Lung (tissue), 11 donors: ENCODE measurements at regions not wholly inside any gene's neighbourhood (a gene's known extent, or its start where the extent isn't known, plus 50 kb on each side); places are given as distances from the start of the nearest gene placed in this dataset.

Source experiments
- ATAC-seq: fragments of 200-7000 bp; cut with Tn5 transposase; one replicate; pipeline ENCODE4 v1.9.1; 2020; ENCODE audit warnings: moderate number of reproducible peaks; ENCODE audit not compliant: insufficient read depth, low FRiP score
- DNase-seq, 3 donors: peaks; one replicate each; pipeline ENCODE4 v3.0.0-alpha.2; 2013 to 2017
- H3K27ac ChIP-seq, 2 donors: one replicate each; pipeline ENCODE4 v1.5.1; 2013; ENCODE audit warnings: mild to moderate bottlenecking in 2 of 2, moderate library complexity in 2 of 2, control low read depth in 1 of 2, inconsistent platforms in 1 of 2, low read depth in 1 of 2, low read length in 1 of 2
- H3K27me3 ChIP-seq, 3 donors: one replicate each; pipeline ENCODE4 v1.5.1; 2013; ENCODE audit warnings: low read length in 2 of 3; ENCODE audit not compliant: control insufficient read depth in 3 of 3, insufficient read depth in 3 of 3
- H3K36me3 ChIP-seq, 4 donors: one replicate each; pipeline ENCODE4 v1.5.1; 2013; ENCODE audit warnings: low read length in 4 of 4, mild to moderate bottlenecking in 1 of 4, moderate library complexity in 1 of 4; ENCODE audit not compliant: control insufficient read depth in 4 of 4, insufficient read depth in 4 of 4
- H3K4me1 ChIP-seq, 5 donors: one replicate each; pipeline ENCODE4 v1.5.1; 2013; ENCODE audit warnings: low read length in 5 of 5, mild to moderate bottlenecking in 2 of 5, moderate library complexity in 1 of 5; ENCODE audit not compliant: control insufficient read depth in 5 of 5, insufficient read depth in 5 of 5
- H3K4me3 ChIP-seq: one replicate; pipeline ENCODE4 v1.5.1; 2013; ENCODE audit warnings: mild to moderate bottlenecking, control low read depth, moderate library complexity
- H3K9ac ChIP-seq, 2 donors: one replicate each; pipeline ENCODE4 v1.5.1; 2013; ENCODE audit warnings: low read length in 2 of 2, control low read depth in 1 of 2; ENCODE audit not compliant: insufficient read depth in 1 of 2
- H3K9me3 ChIP-seq, 4 donors: one replicate each; pipeline ENCODE4 v1.5.1; 2013; ENCODE audit warnings: low read length in 3 of 4, mild to moderate bottlenecking in 1 of 4, moderate library complexity in 1 of 4; ENCODE audit not compliant: control insufficient read depth in 4 of 4, insufficient read depth in 3 of 4
- CTCF ChIP-seq: IDR thresholded peaks from 2 replicates; pipeline ENCODE4 v1.5.1; 2012; ENCODE audit warnings: mild to moderate bottlenecking; ENCODE audit errors: control extremely low read depth, extremely low read depth
- WGBS, 2 donors: extraction: QIAGEN DNeasy Blood & Tissue Kit; methylation state at CpG; one replicate each; pipeline ENCODE4 v1.1.7; 2013; 5-methylcytosine and 5-hydroxymethylcytosine counted together
- donor health status: control.
- donor health status: control.
- donor health status: Bipolar disorder and iron deficiency.
- donor health status: healthy.
- donor health status: DM: yes; HTN: yes; CAD: no.

- Histone ChIP-seq H3K27me3 (no peaks in the 10 kb centered on the region), H3K4me3 (no peak overlapping the region), H3K9me3 (no peaks in the 10 kb centered on the region), H3K4me1 (peaks cover 0 to 23% (median 18%) of the 10 kb centered on the region in 5 donors), H3K9ac (no peak overlapping the region), H3K27ac (no peak overlapping the region), H3K36me3 (peaks cover 0 to 2% (median 0%) of the 10 kb centered on the region in 4 donors)
- no peak for TF ChIP-seq CTCF
- ATAC-seq (no peak), DNase-seq (no peak)
- 82 to 91% methylated on average over 4 of the region's 4 CpGs for WGBS, 2 donors
Measured at GRCh38 chr14:89493406-89493805, 76.4 kb upstream of the FOXN3 start.

GRCh38 chr14:89491711-89492381 lies 74.8 kb upstream of the FOXN3 start:
- TF ChIP-seq CTCF: no peak
- Histone ChIP-seq H3K4me1 (peaks cover 0 to 26% (median 18%) of the 10 kb centered on the region in 5 donors), H3K27me3 (no peaks in the 10 kb centered on the region), H3K27ac (no peak overlapping the region), H3K9ac (no peak overlapping the region), H3K36me3 (peaks cover 0 to 2% (median 0%) of the 10 kb centered on the region in 4 donors), H3K4me3 (no peak overlapping the region), H3K9me3 (no peaks in the 10 kb centered on the region)
- ATAC-seq (no peak), DNase-seq (peak; percentile 20 to 89 (median 84))
- WGBS, 2 donors: 62 to 73% methylated on average over 8 of the region's 8 CpGs

- TF ChIP-seq CTCF: no peak
- H3K4me3 ChIP-seq: no peak overlapping the region
- H3K36me3 ChIP-seq: peaks cover 0 to 4% (median 0%) of the 10 kb centered on the region in 4 donors
- H3K9ac ChIP-seq: peak overlapping the region in 1 of 2 donors; percentile 30
- H3K9me3 ChIP-seq: no peaks in the 10 kb centered on the region
- DNase-seq (no peak), ATAC-seq (no peak)
- no peak overlapping the region for H3K27ac ChIP-seq
- H3K4me1 ChIP-seq: peaks cover 0 to 26% (median 18%) of the 10 kb centered on the region in 5 donors
- H3K27me3 ChIP-seq: no peaks in the 10 kb centered on the region
- WGBS, 2 donors: 97% methylated on average over 5 of the region's 5 CpGs
Measured at GRCh38 chr14:89490466-89490865, 73.4 kb upstream of the FOXN3 start.
